DOHH2 (cell line): ENCODE measurements at regions not wholly inside any gene's neighbourhood (a gene's known extent, or its start where the extent isn't known, plus 50 kb on each side); places are given as distances from the start of the nearest gene placed in this dataset.

Experiments
- EZH2phosphoT487 ChIP-seq: fragments of 200-600 bp; sonication (generic); IDR thresholded peaks from 2 replicates; pipeline ENCODE4 v1.6.1; 2017; ENCODE audit warnings: borderline replicate concordance, mild to moderate bottlenecking, antibody characterized with exemption, low read length, moderate library complexity, mixed read lengths
- TF ChIP-seq, protein P1 (sequence below): fragments of 200-600 bp; sonication (generic); IDR thresholded peaks from one replicate; pipeline ENCODE4 v1.5.1; 2014; ENCODE audit warnings: antibody characterized with exemption, mild to moderate bottlenecking, low read depth, low read length; ENCODE audit not compliant: poor library complexity, severe bottlenecking

DNA sequence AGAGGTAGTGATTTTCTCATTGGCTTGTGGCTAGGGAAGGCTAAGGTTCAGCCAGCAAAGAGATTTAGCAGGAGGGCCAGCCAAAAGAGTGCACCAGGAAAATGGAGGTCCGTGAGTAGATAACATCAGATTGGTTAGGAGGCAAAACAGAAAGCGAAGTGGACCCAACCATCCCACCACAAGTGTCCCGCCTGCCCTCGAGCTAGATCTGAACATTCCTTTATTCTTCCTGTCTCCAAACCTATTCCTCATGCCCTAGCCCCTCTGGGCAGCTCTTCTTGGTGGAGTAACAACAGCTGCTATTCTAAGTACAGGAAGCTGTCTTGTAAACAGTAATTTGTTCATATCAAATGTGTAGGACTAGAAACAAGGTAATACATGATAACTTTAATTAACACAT, 85.7 kb upstream of the BET1 start:
- TF ChIP-seq, protein P1, sequence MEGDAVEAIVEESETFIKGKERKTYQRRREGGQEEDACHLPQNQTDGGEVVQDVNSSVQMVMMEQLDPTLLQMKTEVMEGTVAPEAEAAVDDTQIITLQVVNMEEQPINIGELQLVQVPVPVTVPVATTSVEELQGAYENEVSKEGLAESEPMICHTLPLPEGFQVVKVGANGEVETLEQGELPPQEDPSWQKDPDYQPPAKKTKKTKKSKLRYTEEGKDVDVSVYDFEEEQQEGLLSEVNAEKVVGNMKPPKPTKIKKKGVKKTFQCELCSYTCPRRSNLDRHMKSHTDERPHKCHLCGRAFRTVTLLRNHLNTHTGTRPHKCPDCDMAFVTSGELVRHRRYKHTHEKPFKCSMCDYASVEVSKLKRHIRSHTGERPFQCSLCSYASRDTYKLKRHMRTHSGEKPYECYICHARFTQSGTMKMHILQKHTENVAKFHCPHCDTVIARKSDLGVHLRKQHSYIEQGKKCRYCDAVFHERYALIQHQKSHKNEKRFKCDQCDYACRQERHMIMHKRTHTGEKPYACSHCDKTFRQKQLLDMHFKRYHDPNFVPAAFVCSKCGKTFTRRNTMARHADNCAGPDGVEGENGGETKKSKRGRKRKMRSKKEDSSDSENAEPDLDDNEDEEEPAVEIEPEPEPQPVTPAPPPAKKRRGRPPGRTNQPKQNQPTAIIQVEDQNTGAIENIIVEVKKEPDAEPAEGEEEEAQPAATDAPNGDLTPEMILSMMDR: no peak
- no peak for TF ChIP-seq EZH2phosphoT487
